VCaP (cell line): ENCODE measurements at regions not wholly inside any gene's neighbourhood (a gene's known extent, or its start where the extent isn't known, plus 50 kb on each side); places are given as distances from the start of the nearest gene placed in this dataset.

Source experiments
- H3K27ac ChIP-seq: fragments of 450-650 bp; 2 replicates; pipeline ENCODE4 v1.5.1; 2017
- TF ChIP-seq, protein P1 (sequence below): fragments of 450-650 bp; conservative IDR thresholded peaks from 2 replicates; pipeline ENCODE4 v1.5.1; 2017; ENCODE audit warnings: mild to moderate bottlenecking, moderate library complexity

DNA sequence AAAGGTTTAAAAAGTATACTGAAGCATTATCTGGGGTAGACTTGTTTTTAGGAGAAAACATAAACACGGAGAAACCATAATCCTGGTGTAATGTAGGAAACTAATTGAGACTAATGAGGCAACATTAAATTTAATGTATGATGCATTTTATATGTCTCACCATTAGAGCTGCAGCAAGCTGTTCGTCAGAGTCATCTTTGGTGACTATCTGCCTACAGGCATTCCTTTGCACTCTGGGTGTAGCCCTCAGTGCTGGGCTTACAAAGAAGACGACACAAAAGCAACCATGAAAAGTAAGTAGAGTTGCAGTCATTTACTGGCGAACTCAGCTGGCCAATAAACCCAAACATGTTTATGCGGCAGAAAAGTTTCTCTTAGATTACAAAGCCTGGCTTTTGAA is 415.3 kb upstream of the ZEB2 start:
- TF ChIP-seq, protein P1, sequence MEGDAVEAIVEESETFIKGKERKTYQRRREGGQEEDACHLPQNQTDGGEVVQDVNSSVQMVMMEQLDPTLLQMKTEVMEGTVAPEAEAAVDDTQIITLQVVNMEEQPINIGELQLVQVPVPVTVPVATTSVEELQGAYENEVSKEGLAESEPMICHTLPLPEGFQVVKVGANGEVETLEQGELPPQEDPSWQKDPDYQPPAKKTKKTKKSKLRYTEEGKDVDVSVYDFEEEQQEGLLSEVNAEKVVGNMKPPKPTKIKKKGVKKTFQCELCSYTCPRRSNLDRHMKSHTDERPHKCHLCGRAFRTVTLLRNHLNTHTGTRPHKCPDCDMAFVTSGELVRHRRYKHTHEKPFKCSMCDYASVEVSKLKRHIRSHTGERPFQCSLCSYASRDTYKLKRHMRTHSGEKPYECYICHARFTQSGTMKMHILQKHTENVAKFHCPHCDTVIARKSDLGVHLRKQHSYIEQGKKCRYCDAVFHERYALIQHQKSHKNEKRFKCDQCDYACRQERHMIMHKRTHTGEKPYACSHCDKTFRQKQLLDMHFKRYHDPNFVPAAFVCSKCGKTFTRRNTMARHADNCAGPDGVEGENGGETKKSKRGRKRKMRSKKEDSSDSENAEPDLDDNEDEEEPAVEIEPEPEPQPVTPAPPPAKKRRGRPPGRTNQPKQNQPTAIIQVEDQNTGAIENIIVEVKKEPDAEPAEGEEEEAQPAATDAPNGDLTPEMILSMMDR: no peak
- H3K27ac ChIP-seq: no peak overlapping the region

DNA sequence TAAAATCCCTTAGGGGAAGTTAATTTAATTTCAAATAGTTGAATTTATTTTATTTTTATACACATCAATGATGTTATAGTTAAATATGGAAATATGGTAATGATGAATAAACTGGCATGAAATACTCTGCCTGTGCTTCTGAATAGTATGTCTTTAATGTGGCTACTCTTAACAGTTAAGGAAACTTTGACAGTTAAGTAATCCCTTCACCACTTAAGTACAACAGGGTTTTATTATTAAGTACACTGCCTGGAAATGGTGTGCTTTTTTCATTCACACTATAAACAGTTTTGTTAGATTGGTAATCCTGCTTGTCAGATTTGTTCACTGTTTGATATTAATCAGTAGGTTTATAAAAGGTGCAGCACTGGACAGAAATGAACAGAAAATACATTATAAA is 412.0 kb upstream of the ZEB2 start:
- no peak overlapping the region for H3K27ac ChIP-seq
- TF ChIP-seq, protein P1: no peak

DNA sequence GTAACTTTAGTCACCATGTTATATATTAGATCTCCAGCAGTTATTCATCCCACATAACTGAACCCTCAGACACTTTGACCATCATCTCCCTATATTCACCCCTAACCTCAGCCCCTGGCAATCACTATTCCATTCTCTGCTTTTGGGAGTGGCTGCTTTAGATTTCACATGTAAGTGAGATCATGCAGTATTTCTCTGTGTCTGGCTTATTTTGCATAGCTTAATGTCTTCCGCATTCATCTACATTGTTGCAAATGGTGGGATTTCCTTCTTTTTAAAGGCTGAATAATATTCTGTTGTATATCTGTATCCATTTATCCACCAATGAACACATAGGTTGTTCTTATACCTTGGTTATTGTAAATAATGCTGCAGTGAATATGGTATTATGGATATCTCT is 411.6 kb upstream of the ZEB2 start:
- H3K27ac ChIP-seq: no peak overlapping the region
- TF ChIP-seq, protein P1: no peak

DNA sequence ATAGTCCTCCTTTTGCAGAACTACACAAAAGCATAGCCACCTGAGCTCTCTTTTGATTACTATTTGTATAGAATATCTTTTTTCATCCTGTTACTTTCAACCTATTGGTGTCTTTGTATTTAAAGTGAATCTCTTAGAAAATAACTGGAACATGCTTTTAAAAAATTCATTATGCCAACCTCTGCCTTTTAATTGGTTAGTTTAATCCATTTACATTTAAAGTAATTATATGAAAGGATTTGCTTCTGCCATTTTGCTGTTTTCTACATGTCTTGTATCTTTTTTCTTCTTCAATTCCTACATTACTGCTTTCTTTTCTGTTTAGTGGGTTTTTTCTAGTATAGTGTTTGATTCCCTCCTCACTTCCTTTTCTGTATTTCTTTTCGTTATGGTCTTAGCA is 407.5 kb upstream of the ZEB2 start:
- H3K27ac ChIP-seq: no peak overlapping the region
- TF ChIP-seq, protein P1: no peak

DNA sequence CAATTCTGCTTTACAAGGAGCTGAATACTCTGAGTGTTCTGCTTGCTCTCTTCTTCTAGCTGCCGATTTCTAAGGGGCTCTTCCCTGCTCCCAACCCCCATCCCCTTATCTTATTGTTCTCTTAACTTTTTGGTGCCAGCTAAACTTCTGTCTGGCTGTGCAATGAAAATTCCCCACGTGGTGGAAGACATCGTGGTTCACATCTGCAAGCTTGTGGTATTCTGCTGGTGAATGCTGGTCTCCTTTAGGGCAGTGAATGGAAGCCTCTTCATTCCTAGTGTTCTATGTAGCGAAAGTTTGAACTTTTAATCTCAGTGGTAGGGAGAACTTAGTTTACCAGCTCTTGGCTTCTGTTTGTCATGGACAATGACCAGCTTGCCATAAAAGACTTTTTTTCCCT is 406.0 kb upstream of the ZEB2 start:
- no peak overlapping the region for H3K27ac ChIP-seq
- TF ChIP-seq, protein P1: no peak

DNA sequence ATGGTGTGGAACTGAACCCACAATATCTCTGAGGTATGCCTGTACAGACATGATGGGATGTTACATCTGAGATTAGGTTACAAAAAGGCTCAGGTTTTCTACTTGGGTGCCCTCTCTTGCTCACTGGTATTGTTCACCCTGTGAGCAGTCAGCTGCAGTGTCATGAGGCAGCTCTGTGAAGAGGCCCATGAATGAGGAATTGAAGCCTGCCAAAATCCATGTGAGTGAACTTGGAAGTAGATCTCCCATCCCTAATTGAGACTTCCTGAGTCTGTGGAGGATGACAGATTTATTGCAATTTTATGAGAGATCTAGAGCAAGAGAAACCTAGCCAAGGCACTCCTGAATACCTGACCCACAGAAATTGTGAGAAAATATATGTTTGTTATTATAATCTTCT is 404.9 kb upstream of the ZEB2 start:
- H3K27ac ChIP-seq: no peak overlapping the region
- TF ChIP-seq, protein P1: no peak

DNA sequence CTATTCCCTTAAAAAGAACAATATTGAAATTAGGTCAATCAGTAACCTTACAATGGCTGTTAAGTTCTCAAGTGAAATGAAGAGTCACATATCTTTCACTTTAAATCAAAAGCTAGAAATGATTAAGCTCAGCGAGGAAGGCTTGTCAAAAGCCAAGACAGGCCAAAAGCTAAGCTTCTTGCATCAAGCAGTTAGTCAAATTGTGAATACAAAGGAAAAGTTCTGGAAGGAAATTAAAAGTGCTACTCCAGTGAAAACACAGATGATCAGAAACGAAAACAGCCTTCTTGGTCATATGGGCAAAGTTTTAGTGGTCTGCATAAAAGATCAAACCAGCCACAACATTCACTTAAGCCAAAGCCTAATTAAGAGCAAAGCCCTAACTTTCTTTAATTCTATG is 402.6 kb upstream of the ZEB2 start:
- H3K27ac ChIP-seq: no peak overlapping the region
- TF ChIP-seq, protein P1: no peak
